NCI-H510A treated with DMSO at 0.1 percent for 48 hours (cell line): ENCODE measurements at regions not wholly inside any gene's neighbourhood (a gene's known extent, or its start where the extent isn't known, plus 50 kb on each side); places are given as distances from the start of the nearest gene placed in this dataset.

Experiments used
- DNase-seq: peaks from one replicate; lab custom pipeline; 2025; lab: John Stamatoyannopoulos, UW

- no peak for DNase-seq
Observed at GRCh38 chr6:6376845-6377244, 56.4 kb upstream of the F13A1 start.

DNA sequence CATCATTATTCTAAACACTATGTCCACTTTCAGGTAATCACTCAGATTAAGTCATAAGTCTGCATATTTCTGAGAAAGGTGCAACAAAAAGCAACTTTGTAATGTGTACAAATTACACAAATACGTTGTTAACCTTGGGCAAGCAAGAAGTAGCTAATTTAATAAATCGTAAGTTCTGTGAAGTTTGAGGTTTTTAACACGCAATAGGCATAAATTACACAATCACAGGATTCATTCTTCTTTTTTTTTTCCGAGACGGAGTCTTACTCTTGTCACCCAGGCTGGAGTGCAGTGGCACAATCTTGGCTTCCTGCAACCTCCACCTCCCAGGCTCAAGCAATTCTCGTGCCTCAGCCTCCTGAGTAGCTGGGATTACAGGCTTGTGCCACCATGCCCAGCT lies 57.2 kb upstream of the F13A1 start:
- no peak for DNase-seq

- DNase-seq: no peak
Observed at GRCh38 chr6:6379573-6379972, 59.1 kb upstream of the F13A1 start.

DNA sequence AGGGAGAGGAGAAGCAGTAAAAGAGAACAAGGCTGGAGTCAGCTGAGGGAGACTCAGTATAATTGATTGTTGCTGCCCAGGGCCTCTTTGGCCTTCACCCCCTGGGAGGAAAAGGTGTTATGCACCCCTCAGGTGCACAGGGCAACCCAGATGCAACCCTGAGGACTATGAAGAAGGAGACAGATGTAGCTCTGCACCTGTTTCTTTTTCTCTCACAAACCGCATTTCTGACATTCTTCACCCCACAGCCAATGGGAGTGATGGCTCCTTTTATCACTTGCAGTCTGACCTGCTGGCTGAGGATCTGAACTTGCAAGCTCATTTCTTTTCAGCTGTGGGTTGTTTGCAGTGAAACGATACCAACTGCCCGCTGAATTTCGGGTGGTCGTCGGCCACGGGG lies 64.1 kb upstream of the F13A1 start:
- DNase-seq: no peak

DNA sequence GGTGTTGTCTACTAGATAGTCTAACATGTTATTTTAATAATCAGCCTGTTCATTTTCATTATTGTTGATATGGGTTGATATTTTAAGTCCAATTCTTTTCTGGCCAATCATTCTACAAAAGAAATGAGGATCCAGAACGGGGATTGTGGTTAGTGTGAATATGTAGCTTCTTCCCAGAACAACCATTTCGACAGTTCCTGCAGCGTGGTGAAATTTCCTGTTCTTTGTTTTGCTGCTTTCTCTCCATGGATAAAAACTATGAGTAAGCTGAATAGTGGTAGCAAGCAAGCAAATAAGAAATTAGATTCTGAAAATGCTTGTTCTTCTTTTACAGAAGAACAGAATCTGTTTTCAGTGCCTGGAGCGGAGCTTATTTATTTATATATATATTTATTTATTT lies 65.5 kb upstream of the F13A1 start:
- no peak for DNase-seq

- no peak for DNase-seq
Observed at GRCh38 chr6:6390849-6391602, 70.6 kb upstream of the F13A1 start.

DNA sequence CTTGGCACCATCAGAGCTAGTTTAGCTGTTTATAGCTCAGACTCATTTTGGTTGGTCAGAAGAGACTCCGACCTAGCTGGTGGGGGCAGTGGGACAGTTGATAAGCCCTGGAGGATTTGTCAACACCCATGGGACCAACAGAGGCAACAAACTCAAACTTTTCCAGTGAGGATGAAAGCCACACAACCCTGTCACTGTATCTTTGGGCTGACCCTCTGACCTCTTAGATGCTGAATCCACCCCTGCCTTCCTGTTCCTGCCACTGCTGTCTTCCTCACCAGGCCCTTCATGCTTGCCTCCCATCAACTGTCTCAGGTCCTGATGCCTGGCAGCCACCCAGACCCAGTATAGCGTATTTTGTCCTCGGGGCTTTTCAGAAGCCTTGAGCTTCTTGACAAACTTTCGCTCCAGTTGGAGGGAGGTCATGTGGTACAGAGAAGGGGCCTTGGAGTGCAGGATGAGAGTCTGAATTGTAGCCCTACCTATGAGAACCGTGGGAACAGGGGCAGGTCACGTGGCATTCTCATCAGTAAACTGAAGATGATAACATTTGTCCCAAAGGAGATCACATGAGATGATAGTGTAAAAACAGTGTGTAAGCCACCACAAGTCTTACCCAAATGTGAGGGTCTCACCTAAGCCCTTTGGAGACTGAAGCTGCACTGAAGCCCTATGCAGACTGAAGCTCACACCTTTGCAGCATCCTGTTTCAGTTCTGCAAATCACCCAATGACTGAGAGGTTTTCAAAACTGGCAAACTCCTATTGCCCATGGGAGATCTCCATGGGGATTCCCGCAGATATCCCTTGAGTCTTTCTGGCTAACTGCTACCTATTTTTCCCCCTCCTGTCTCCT lies 72.0 kb upstream of the F13A1 start:
- no peak for DNase-seq

DNA sequence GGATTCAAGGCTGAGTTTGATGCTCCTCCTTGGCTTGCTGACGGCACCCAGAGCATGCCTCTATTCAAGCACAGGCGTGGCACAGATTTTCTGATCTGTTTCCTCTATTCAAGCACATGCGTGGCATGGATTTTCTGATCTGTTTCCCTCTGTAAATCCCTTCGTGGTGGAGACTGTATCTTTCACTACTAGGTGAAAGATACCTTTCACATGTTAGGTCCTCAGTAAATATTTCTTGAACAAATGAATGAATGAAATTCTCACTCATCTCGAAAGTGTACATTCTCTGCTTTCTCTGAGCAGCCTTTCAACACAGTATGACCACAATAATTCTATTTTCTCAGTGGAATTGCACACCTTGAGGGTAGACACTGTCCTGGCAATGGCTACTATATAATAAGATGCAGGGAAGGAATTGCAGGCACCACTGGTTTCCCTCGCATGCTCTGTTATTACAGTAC lies 72.6 kb upstream of the F13A1 start:
- no peak for DNase-seq

- DNase-seq: no peak
Observed at GRCh38 chr6:6395581-6396197, 75.2 kb upstream of the F13A1 start.

GRCh38 chr6:6397842-6398241 lies 77.4 kb upstream of the F13A1 start:
- no peak for DNase-seq

GRCh38 chr6:6399568-6399967 lies 79.1 kb upstream of the F13A1 start:
- no peak for DNase-seq

- no peak for DNase-seq
Observed at GRCh38 chr6:6401401-6401800, 80.9 kb upstream of the F13A1 start.

GRCh38 chr6:6402006-6402405 lies 81.5 kb upstream of the F13A1 start:
- DNase-seq: no peak

- no peak for DNase-seq
Observed at GRCh38 chr6:6402591-6402990, 82.1 kb upstream of the F13A1 start.

GRCh38 chr6:6405031-6405430 lies 84.6 kb upstream of the F13A1 start:
- DNase-seq: no peak

DNA sequence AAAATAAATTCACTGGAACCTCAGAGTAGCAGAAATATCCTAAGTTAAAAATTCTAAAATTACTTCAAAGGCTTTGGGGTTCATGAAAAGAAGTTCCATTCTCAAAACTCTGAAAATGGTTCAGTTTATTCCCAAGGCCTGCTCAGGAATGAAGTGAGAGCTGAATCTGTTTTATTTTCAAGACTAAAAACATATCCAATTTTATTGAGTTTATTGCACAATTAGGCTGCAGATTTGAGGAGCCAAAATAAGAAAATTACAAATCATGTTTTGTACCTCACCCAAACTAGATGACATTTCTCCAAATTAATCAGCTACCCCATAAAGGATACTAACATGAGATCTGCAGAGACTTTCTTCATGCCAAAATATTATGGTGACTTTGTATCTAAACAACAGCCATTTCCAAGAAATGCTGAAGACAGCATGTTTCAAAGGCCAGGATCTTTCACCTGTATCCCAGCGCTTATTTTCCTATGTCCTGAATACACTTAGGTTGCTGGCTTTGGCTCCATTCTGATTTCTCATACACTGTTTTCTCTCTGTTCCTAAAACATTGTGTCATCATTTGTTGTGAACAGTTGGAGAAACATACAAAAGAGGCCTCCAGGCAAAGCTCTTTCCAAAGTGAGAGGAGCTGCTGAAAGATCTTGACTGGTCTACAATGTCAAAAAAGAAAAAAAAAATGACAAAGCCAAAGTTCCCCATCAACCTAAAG lies 85.7 kb upstream of the F13A1 start:
- no peak for DNase-seq

- no peak for DNase-seq
Observed at GRCh38 chr6:6406715-6407070, 86.2 kb upstream of the F13A1 start.

GRCh38 chr6:6407071-6407741 lies 86.7 kb upstream of the F13A1 start:
- DNase-seq: no peak

DNA sequence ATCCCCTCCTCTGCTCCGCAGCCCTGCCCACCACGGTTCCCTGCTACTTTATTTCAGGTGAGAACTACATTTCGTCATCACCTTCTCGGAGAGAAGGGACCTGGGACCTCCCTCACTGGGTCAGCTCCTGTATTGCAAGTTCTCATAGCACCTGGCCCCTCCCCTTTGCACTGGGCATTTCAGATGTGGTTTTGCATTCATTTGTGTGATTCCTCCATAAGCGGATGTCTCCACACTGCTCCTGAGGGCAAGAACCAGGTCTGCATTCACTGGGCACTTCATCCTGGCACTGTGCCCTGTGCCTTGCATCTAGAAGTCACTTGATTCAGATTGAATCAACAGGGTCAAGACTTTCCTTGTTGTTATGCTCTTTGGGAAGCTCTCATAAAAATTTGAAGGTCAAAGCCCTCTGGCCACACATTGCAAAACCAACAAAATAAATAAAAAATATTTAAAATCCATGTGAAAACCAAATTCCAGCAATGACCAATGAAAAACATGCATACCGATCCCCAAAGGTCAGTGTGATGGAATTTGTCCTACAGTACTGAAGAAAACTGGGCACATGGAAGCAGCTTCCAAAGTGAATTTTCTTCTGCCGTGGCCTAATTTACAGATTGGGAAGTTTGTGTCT lies 89.1 kb upstream of the F13A1 start:
- DNase-seq: no peak

GRCh38 chr6:6411115-6411514 lies 90.7 kb upstream of the F13A1 start:
- DNase-seq: no peak

GRCh38 chr6:6412221-6412620 lies 91.8 kb upstream of the F13A1 start:
- DNase-seq: no peak
